ENCODE measurements at regions not wholly inside any gene's neighbourhood (a gene's known extent, or its start where the extent isn't known, plus 50 kb on each side); places are given as distances from the start of the nearest gene placed in this dataset.

DNA sequence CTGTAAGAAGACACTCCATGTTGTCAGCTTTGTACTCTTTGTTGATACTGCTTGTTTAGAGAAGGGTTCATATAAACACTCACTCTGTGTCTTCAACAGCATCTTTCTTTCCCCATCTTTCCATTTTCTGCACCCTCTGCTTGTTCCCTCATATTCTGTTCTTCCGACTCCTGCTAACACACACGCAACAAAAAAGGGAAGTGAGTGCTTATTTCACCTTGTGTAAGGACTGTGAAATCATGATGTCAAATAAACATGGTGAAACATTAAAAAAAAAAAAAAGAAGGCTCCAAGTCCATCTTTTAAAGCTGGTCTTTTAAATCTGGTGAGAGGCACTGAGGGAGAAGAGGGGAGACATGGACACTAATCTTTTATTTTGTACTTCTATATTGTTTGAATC lies 145.4 kb downstream of the RPAP3 start:
- no peak for DNase-seq (ENCODE audit: low spot score)

DNA sequence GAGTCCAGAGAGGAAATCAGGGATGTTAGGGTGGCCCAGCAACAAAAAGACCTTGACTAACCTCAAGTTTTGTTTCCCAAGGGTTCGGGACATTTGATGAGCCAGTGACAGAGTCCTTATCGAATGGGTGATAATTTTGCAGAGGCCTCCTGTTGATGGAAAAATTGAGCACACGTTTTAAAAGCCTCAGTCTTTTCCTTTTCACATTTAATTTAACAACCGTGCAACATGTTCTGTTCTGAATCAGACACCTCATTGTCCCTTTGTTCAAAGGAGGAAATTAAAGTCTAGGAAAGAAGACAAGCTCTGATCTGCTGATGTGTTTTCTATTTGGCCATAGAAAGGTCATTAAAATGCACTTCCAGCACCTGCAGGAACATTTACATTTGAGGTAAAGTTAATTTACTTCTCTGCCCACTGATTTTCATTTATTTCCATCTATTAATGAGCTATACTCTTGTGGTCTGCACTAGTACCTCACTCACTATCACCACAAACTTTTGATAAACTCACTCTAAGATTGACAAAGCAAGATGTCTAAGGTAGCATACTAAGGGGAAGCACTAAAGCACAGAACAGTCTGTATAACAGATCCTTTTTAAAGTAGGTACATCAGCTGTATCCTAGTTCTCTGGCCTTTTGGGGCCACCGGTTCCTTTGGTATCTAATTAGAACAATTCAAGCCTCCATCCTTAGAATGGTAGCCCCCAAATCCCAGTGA lies 147.0 kb downstream of the RPAP3 start:
- DNase-seq (ENCODE audit: low spot score): no peak

DNA sequence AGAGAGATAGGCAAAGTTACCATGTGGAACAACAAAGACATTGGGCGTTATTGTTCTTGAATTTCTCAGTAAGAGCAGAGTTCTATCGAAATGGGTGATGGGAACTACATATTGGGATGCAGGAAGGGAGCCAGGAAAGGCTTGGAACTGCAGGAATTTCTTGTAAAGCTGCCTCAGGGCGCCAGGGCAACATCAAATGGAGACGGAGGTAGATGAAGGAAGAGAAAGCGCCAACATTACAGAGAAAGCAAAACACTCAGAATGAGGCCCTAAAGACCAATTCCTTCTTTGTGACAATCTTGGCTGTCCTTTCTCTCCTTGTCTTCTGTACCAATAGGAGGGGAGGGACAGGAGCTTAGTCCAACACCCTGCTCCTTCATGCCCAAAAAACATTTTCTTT lies 148.4 kb downstream of the RPAP3 start:
- no peak for DNase-seq (ENCODE audit: low spot score)

DNA sequence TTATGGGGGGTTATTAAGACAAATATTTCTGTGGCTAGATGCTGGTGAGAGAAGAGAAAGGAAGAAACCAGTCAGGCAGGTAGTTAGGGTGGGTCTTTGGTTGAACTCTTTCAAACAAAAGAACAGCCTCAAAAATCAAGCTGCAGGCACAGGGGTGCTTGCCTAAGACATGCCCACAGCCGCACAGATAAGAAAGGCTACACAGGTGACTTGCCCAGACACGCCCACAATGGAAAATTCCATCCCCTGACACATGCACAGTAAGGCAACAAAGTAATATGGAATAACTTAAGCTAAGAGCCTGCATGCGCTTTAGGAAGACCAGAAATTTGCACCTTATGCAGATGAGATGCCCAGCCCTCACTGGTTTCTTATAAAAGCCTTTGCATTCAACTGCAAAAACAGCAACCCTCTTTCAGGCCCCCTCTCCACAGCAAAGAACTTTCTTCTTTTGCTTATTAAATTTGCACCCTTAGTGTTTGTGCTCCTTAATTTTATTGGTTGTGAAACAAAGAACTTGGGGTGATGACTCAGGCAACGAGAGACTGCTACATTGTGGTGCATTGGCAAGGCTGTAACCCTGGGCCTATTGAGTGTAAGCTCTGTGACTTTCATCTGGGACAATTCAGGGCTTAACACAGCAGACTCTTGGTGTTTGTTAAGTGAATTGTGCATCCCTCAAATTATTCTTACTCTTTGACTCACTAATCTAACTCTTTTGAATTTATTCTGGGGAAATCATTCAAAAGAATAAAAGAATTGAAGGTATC lies 149.4 kb downstream of the RPAP3 start:
- no peak for DNase-seq (ENCODE audit: low spot score)

DNA sequence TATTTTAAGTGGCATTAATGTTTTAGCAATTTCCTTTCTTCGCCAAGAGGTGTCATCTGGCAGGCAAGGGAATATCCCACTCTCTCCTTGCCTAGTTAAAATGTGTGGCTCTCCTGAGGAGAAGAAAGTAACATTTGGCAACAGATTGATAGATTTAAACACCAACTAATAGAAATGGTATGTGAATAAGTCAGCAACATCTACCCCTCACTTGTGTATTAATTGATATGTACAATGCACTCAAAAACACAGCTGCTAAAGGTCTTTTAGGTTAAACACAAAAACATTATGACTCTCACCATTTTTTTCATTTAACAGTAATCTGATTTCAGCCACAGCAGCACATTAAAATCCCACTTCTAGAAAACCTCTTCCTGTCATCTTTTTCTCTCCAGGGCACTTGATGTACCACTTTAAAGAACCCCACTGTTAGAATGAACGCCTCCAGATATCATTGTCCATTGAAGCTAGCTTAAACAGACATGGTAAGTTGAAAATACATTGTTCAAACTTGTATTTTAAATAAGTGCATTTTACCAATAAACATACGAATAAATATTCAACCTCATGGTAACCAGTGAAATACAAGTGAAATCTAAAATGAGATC lies 151.7 kb downstream of the RPAP3 start:
- no peak for DNase-seq (ENCODE audit: low spot score)

DNA sequence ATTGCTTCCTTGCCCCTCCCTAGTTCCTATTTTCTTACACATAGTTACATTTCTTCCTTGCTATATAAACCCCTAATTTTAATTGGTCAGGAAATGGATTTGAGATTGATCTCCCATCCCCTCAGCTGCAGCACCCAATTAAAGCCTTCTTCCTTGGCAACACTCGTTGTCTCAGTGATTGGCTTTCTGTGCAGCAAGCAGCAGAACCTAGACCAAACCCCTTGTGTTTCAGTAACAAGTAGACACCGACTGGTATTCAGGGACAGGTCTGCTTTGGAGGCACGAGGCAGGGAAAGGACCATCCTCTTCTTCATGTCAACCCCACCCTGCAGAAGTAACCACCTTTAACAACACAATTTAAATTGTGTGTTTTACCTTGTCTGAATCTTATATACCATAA lies 152.6 kb downstream of the RPAP3 start:
- DNase-seq (ENCODE audit: low spot score): no peak

DNA sequence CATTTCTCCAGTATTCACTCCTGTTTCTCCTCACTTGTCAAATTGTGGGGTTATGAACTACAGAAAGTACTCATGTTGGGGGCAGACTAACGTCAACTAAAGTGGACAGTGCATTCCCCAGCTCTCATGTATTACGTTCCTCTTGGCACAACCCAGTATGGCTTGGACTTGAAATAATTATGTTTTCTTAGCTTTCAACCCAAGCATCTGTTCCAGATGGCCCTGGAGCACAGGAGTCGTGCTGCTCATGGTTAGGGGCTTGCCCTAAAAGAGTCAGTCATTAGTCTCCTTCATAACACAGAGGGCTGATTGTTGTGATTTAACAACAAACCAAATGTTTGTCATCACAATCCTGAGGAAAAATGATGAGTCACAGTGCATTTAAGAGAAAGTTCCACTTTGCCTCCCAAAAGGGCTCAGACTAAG lies 154.4 kb downstream of the RPAP3 start:
- DNase-seq (ENCODE audit: low spot score): no peak

DNA sequence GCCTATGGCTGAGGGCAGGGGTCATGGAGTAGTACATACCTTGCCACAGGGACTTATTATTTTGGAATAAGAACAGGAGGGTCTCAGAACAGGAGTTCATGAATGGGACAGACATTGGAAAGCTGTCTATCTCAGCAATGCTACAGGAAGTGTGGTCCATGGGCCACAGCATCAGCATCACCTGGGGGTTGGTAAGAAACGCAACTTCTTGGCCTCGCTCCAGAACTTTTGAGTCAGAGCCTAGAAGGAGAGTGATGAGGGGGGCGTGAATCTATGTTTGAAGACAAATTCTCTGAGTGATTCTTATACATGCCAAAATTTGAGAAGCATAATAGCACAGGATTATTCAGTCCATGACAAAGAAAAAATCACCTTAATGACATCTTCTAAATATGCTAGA lies 156.6 kb downstream of the RPAP3 start:
- DNase-seq (ENCODE audit: low spot score): no peak

DNA sequence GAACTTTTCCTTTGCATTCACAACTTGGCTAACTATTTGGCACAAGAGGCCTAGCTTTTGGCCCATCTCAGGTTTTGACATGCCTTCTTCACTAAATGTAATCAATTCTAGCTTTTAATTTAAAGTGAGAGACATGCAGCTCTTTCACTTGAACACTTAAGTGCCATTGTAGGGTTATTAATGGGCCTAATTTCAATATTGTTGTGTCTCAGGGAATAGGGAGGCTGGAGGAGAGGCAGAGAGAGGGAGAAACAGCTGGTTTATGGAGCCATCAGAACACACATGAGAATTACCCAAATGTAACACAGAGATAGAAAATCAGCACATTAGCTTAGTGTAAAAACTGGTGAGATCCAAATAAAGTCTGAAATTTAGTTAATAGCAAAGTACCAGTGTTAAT lies 157.4 kb downstream of the RPAP3 start:
- DNase-seq (ENCODE audit: low spot score): no peak

DNA sequence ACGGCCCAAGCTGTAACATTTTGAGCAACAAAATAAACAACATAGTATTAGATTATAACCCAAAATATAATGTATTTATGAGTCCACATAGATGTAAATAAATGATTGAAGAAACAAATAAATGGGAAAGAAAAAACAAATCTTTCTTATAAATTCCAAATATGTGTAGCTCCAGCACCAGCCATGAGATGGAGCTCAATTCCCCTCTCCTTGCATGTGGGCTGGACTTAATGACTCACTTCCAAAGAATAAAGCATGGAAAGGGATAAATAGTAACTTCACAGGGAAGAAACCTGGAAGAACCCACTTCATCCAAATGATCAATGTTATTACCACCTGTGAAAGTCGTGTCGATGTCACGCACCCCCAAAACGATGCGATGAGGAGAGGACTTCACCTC lies 158.8 kb downstream of the RPAP3 start:
- no peak for DNase-seq (ENCODE audit: low spot score)

DNA sequence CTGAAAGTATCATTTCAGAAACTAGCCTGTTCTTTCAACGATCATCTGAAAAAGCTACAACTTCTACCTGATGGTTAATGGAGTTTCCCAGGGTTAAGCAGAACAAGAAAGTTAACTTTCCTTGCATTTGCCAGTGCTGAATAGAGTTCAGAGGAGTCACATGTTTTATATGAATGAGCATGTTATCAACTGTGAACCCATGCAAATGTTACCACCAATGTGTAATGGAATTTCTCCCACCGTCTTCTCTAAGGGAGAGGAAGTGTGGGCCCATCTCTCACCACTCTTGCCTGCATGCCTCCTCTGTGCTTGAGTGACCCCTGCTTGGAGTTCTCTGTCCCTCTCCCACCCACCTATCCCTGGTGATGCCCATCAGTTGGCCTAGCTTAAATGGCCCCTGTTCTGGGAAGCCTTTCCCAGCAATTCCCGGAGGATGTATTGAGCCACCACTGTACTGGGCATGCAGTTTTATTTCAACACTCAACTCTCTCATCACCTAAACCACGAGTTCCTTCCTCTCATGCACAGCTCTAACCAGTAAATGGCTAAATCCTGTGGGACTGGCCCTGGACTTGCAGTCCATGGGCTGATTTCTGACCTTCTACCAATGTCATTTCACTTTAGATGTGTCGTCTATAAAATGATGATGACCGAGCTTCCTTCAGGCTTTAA lies 159.8 kb downstream of the RPAP3 start:
- DNase-seq (ENCODE audit: low spot score): no peak

DNA sequence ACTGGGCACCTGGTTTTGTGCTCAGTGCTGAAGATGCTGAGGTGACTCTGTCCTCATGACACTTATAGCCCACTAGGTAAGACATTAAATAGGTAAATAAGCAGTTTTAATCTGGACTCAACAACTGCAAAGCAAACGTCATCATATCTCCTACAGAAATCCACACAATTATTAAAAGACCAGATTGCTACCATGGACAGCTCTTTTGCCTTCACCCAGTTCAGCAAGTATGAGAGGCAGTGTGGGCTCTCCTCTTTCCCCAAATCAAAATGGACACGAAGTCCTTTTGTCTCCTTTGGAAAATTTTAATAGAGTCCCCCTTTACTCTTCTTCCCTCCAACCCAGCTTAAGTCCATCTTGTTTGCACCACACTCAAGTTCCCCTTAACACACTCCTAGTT lies 171.1 kb downstream of the RPAP3 start:
- no peak for DNase-seq (ENCODE audit: low spot score)

DNA sequence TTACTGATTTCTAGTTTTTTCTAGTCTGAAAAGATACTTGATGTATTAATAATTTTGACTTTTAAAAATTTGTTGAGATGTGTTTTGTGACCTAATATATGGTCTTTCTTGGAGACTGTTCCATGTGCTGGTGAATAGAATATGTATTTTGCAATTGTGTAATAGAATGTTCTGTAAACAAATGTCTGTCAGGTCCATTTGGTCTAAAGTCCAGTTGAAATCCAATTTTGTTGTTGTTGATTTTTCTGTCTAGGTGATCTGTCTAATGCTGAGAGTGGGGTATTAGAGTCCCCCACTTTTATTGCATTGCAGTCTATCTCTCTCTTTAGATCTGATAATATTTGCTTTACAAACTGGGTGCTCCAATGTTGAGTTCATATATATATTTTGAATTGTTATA lies 175.8 kb downstream of the RPAP3 start:
- no peak for DNase-seq (ENCODE audit: low spot score)

DNA sequence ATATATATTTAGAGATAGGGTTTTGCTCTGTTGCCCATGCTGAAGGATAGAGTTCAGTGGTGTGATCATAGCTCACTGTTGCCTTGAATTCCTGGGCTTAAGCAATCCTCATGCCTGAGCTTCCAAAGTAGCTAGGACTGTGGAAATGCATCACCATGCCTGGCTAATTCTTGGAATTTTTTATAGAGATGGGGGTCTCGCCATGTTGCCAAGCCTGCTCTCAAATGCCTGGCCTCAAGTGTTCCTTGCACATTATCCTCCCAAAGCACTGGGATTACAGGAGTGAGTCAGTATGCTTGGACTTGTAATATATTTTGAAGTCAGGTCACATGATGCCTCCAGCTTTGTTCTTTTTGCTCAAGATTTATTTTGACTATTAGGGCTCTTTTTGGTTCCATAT lies 178.0 kb downstream of the RPAP3 start:
- DNase-seq (ENCODE audit: low spot score): no peak

DNA sequence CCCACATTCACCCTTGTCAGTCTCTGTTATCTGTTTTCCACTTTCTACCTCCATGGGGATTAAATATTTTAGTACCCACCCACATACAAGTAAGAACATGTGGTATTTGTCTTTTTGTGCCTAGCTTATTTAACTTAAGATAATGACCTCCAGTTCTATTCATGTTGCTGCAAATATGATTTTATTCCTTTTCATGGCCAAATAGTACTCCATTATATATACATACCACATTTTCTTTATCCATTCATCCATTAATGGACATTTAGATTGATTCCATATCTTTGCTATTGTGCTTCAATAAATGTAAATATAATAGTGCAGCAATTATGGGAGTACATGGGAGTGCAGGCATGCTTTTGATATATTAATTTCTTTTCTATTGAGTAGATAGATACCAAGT lies 185.8 kb downstream of the RPAP3 start:
- DNase-seq (ENCODE audit: low spot score): no peak

DNA sequence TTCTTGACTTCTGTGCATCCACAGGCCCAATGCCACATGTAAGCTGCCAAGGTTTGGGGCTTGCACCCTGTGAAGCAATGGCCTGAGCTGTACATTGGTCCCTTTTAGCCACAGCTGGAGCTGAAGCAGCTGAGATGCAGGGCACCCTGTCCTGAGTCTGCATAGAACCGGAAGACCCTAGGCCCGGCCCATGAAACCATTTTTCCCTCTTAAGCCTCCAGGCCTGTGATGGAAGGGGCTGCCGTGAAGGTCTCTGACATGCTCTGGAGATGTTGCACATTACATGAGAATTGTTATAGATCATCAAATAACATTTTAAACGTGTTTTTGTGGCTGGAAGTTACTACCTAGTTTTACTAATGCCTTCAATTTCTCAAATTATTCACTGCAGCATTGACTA lies 188.7 kb downstream of the RPAP3 start:
- no peak for DNase-seq (ENCODE audit: low spot score)

DNA sequence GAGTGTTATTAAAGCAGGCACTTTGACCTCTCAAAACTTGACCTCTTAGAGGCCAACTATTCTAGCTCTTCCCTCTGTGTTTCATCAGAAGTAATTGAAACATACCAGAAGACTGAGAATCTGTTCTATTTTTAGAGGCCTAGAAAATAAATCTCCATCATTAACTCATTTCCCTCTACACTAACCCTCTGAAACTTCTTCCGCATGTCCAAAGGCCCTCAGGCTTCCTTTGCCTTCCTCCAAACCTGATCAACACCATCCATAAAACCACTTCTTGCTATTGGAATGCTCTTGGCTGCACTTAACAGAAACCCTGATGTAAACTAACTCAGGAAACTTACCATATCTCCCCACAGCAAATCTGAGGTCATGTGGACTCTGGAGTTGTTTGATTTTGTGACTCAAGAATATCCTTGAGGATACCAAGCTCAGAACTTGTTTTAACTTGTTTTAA lies 196.4 kb downstream of the RPAP3 start:
- no peak for DNase-seq (ENCODE audit: low spot score)

DNA sequence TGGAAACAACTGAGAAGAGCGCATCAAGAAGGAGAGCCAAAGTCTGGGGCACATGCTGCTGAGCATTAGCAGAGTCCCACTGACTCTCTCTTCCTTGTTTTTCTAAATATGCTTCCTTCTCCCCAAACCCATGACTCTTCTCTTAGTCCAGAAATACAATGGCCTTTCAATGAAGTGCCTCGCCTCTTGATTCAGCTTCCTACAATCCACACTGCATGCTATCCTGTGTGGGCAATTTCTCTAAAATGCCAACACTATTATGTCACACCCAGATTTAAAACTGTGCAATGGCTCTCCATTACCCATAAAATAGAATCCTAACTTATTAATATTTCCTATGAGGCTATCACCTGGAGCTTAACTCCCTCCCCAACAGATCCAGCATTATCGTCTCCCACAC lies 198.6 kb downstream of the RPAP3 start:
- no peak for DNase-seq (ENCODE audit: low spot score)

DNA sequence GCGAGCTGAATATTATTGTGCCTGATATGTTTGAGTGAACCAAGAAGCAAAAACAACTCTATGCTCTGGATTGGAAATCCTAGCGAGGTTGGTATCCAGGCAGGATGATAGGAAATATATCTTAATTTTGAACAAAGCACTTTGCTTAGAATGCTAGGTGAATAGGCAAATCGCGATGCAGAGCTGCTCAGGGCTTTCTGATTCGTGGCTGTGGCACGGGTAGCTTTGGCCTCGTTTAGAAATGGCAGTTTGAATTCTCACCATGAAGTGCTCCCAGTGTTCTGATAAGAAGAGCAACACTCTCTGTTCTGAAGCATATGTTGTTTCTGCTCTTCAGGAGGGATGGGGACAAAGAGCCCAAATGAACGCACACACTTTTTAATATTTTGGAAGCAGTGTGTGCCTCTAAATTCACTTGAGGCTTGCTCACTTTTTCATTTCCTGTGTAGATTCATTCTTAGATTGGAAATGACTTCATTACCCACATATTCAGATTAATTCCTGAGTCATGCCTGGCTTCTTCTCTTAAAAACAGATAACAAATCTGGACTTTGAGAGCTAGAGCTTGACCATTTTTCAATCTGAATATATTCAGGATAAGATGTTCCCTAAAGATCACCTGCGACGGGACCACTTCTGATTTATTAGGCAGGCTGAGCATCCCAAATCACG lies 200.9 kb downstream of the RPAP3 start:
- DNase-seq (ENCODE audit: low spot score): no peak

DNA sequence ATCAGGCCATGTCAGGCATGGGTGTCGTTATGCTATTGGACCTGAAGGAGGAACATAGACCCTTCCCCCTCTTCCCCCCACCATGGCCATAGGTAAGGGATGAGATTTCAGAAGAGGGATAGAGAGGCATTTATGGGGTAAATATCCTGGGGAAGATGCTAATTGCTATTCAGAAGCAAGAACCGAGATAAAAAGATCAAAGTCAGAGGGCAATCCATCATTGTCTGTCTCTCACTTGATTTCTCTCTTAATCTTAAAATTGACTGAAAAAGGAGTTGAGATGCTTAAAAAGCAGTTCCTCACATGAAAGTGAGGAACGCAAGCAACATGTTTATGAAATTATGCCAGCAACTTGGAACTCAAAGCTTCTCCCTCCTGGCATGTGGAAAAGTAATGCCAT lies 212.0 kb downstream of the RPAP3 start:
- no peak for DNase-seq (ENCODE audit: low spot score)

DNA sequence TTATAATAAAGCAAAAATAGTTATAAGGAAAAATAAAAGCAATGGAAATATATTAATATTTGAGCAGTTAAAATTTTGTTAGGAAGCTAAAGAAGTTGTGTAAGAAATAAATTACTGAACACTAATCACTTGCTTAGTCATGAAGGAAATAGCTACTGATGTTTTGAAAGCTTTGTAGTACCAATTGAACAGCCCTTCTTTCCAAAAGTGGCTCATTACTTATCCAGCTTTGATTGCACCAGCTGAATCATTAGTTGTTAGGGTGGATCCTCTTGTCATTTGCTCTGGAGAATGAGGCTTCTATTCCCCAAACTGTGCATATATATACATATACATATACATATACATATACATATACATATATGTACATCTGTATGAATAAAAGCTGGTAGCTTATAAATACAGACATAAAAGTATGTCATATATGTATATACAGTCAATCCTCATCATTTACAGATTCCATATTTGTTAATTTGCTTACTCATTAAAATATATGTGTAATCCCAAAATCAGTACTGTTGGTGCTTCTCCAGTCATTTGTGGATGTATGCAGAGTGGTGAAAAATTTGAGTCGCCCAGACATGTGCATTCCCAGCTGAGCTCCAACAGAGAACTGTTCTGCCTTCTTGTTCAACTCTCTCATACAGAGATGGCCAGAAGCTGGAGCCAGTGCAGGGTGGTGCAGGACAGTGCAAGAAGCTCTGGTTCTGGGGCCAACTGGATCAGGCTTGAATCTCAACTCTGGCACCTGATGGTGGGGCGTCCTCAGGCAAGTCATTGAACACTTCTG lies 214.1 kb downstream of the RPAP3 start:
- no peak for DNase-seq (ENCODE audit: low spot score)

Data from NAMALWA (cell line).